ENCODE measurements at regions not wholly inside any gene's neighbourhood (a gene's known extent, or its start where the extent isn't known, plus 50 kb on each side); places are given as distances from the start of the nearest gene placed in this dataset.

GRCh38 chr4:148730766-148731165, 288.6 kb upstream of the NR3C2 start:
- TF ChIP-seq CTCF (IDR thresholded peaks at IDR 0.05; ENCODE audit: low read depth, low read length, poor library complexity, severe bottlenecking) (no peak), EZH2phosphoT487 (IDR thresholded peaks at IDR 0.05; ENCODE audit: borderline replicate concordance, low read length) (no peak)
- H3K9me2 ChIP-seq (replicated peaks; ENCODE audit: control insufficient read depth, low read length): no peaks in the 10 kb centered on the region
- H3F3A ChIP-seq (ENCODE audit: control insufficient read depth, insufficient read depth): no peaks in the 10 kb centered on the region
- H3K27ac ChIP-seq (ENCODE audit: low read depth, low read length): no peak overlapping the region
- no peaks in the 10 kb centered on the region for H3K9me3 ChIP-seq (ENCODE audit: control insufficient read depth, insufficient read depth, low read length)
- no peaks in the 10 kb centered on the region for H3K4me1 ChIP-seq (ENCODE audit: control insufficient read depth, low read length)
- H3K36me3 ChIP-seq (ENCODE audit: control insufficient read depth, low read length): no peaks in the 10 kb centered on the region
- no peak overlapping the region for H3K4me3 ChIP-seq (ENCODE audit: low read length)
- H4K20me1 ChIP-seq (ENCODE audit: control insufficient read depth, insufficient read depth, low read depth, low read length): no peaks in the 10 kb centered on the region
- no peak overlapping the region for H3K4me2 ChIP-seq (ENCODE audit: low read length)
- H3K79me2 ChIP-seq (ENCODE audit: control insufficient read depth, low read length): no peaks in the 10 kb centered on the region
- no peaks in the 10 kb centered on the region for H3K27me3 ChIP-seq (ENCODE audit: control insufficient read depth, low read length)

DNA sequence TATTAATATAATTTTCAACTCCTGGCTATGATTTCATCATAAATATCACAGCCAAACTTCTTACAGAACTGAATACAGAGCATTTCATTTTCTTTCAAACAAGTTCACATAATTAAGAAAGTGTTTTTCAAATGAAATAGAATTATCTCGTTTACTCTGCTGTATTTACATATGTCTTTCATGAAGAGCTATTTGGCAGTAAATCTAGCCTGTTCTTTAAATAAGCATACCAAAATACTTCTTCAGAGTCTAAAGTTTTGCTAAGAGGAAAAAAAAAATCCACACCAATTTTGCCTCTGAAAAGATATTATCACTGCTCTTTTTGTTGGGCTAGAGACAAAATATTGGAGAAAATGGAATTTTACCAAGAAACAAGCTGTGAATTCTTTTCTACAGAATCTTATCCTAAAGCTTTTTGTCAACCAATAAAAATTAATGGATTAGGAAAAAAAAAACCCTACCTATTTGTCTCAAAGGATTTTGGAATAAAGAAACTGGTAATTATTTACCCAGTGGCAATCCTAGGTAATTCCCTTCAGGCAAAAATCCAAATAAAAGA, 287.9 kb upstream of the NR3C2 start:
- Histone ChIP-seq H3K27ac (ENCODE audit: low read depth, low read length) (no peak overlapping the region), H3K9me3 (ENCODE audit: control insufficient read depth, insufficient read depth, low read length) (no peaks in the 10 kb centered on the region), H3K9me2 (replicated peaks; ENCODE audit: control insufficient read depth, low read length) (no peaks in the 10 kb centered on the region), H3K79me2 (ENCODE audit: control insufficient read depth, low read length) (no peaks in the 10 kb centered on the region), H3K4me3 (ENCODE audit: low read length) (no peak overlapping the region), H3K36me3 (ENCODE audit: control insufficient read depth, low read length) (no peaks in the 10 kb centered on the region), H3F3A (ENCODE audit: control insufficient read depth, insufficient read depth) (no peaks in the 10 kb centered on the region), H4K20me1 (ENCODE audit: control insufficient read depth, insufficient read depth, low read depth, low read length) (no peaks in the 10 kb centered on the region), H3K4me2 (ENCODE audit: low read length) (no peak overlapping the region), H3K27me3 (ENCODE audit: control insufficient read depth, low read length) (no peaks in the 10 kb centered on the region), H3K4me1 (ENCODE audit: control insufficient read depth, low read length) (no peaks in the 10 kb centered on the region)
- TF ChIP-seq EZH2phosphoT487 (IDR thresholded peaks at IDR 0.05; ENCODE audit: borderline replicate concordance, low read length) (no peak), CTCF (IDR thresholded peaks at IDR 0.05; ENCODE audit: low read depth, low read length, poor library complexity, severe bottlenecking) (no peak)

GRCh38 chr4:148717988-148718387, 275.8 kb upstream of the NR3C2 start:
- Histone ChIP-seq H3K27ac (ENCODE audit: low read depth, low read length) (no peak overlapping the region), H3K79me2 (ENCODE audit: control insufficient read depth, low read length) (no peaks in the 10 kb centered on the region), H3K27me3 (ENCODE audit: control insufficient read depth, low read length) (no peaks in the 10 kb centered on the region), H3K9me2 (replicated peaks; ENCODE audit: control insufficient read depth, low read length) (no peaks in the 10 kb centered on the region), H3K9me3 (ENCODE audit: control insufficient read depth, insufficient read depth, low read length) (no peaks in the 10 kb centered on the region), H3F3A (ENCODE audit: control insufficient read depth, insufficient read depth) (no peaks in the 10 kb centered on the region), H3K4me2 (ENCODE audit: low read length) (no peak overlapping the region), H4K20me1 (ENCODE audit: control insufficient read depth, insufficient read depth, low read depth, low read length) (no peaks in the 10 kb centered on the region), H3K4me3 (ENCODE audit: low read length) (no peak overlapping the region), H3K36me3 (ENCODE audit: control insufficient read depth, low read length) (no peaks in the 10 kb centered on the region), H3K4me1 (ENCODE audit: control insufficient read depth, low read length) (no peaks in the 10 kb centered on the region)
- TF ChIP-seq EZH2phosphoT487 (IDR thresholded peaks at IDR 0.05; ENCODE audit: borderline replicate concordance, low read length): no peak
- TF ChIP-seq CTCF (IDR thresholded peaks at IDR 0.05; ENCODE audit: low read depth, low read length, poor library complexity, severe bottlenecking): no peak
